H9 (cell line): ENCODE measurements at regions not wholly inside any gene's neighbourhood (a gene's known extent, or its start where the extent isn't known, plus 50 kb on each side); places are given as distances from the start of the nearest gene placed in this dataset.

Source experiments
- DNase-seq: peaks from one replicate; pipeline ENCODE4 v3.0.0-alpha.2; 2017
- H2AFZ ChIP-seq: one replicate; pipeline ENCODE4 v1.6.1; 2013; ENCODE audit warnings: mild to moderate bottlenecking, low read length, control low read depth, moderate library complexity
- H2AK5ac ChIP-seq: 2 replicates; pipeline ENCODE4 v1.6.1; 2013; ENCODE audit warnings: low read length, control low read depth, mixed read lengths; ENCODE audit not compliant: insufficient read length
- H2BK120ac ChIP-seq: one replicate; pipeline ENCODE4 v1.6.1; 2013; ENCODE audit warnings: low read depth, mild to moderate bottlenecking, low read length, control low read depth, inconsistent platforms; ENCODE audit not compliant: poor library complexity, severe bottlenecking
- H2BK12ac ChIP-seq: 2 replicates; pipeline ENCODE4 v1.6.1; 2013; ENCODE audit warnings: low read length, control low read depth, mixed read lengths, low read depth; ENCODE audit not compliant: insufficient read length
- H2BK15ac ChIP-seq: 2 replicates; pipeline ENCODE4 v1.6.1; 2013; ENCODE audit warnings: low read depth, low read length, control low read depth
- H2BK20ac ChIP-seq: one replicate; pipeline ENCODE4 v1.6.1; 2013; ENCODE audit warnings: low read depth, mild to moderate bottlenecking, low read length, control low read depth, inconsistent platforms; ENCODE audit not compliant: poor library complexity, severe bottlenecking
- H2BK5ac ChIP-seq: 2 replicates; pipeline ENCODE4 v1.6.1; 2013; ENCODE audit warnings: low read length, control low read depth, mixed read lengths; ENCODE audit not compliant: insufficient read length
- H3K14ac ChIP-seq: 2 replicates; pipeline ENCODE4 v1.6.1; 2013; ENCODE audit warnings: low read length, control low read depth; ENCODE audit not compliant: insufficient read depth
- H3K18ac ChIP-seq: 2 replicates; pipeline ENCODE4 v1.6.1; 2013; ENCODE audit warnings: low read depth, mild to moderate bottlenecking, mixed read lengths, low read length, control low read depth; ENCODE audit not compliant: insufficient read length
- H3K23ac ChIP-seq: 2 replicates; pipeline ENCODE4 v1.6.1; 2013; ENCODE audit warnings: low read length, control low read depth, mixed read lengths, low read depth; ENCODE audit not compliant: insufficient read length
- H3K23me2 ChIP-seq: 2 replicates; pipeline ENCODE4 v1.6.1; 2013; ENCODE audit warnings: low read depth, mild to moderate bottlenecking, mixed read lengths, low read length, control low read depth; ENCODE audit not compliant: insufficient read length, poor library complexity, severe bottlenecking
- H3K27ac ChIP-seq: 2 replicates; pipeline ENCODE4 v1.5.1; 2013; ENCODE audit warnings: low read length, control low read depth, mixed read lengths, low read depth; ENCODE audit not compliant: insufficient read length
- H3K27me3 ChIP-seq: 2 replicates; pipeline ENCODE4 v1.6.1; 2013; ENCODE audit warnings: low read length, control low read depth, inconsistent platforms; ENCODE audit not compliant: insufficient read depth
- H3K4ac ChIP-seq: 2 replicates; pipeline ENCODE4 v1.6.1; 2013; ENCODE audit warnings: low read depth, mild to moderate bottlenecking, control low read depth, inconsistent platforms, low read length, moderate library complexity
- H3K4me1 ChIP-seq: 2 replicates; pipeline ENCODE4 v1.6.1; 2013; ENCODE audit warnings: low read length, control low read depth, inconsistent platforms; ENCODE audit not compliant: insufficient read depth
- H3K4me2 ChIP-seq: 2 replicates; pipeline ENCODE4 v1.6.1; 2013; ENCODE audit warnings: low read length, control low read depth, mixed read lengths; ENCODE audit not compliant: insufficient read length, insufficient read depth
- H3K56ac ChIP-seq: 2 replicates; pipeline ENCODE4 v1.6.1; 2013; ENCODE audit warnings: low read depth, mild to moderate bottlenecking, mixed read lengths, low read length, control low read depth; ENCODE audit not compliant: insufficient read length
- H3K79me1 ChIP-seq: 2 replicates; pipeline ENCODE4 v1.6.1; 2013; ENCODE audit warnings: low read depth, mild to moderate bottlenecking, moderate library complexity, low read length, control low read depth, inconsistent platforms; ENCODE audit not compliant: insufficient read depth, poor library complexity, severe bottlenecking
- H3K79me2 ChIP-seq: 2 replicates; pipeline ENCODE4 v1.6.1; 2013; ENCODE audit warnings: low read length, control low read depth, inconsistent platforms; ENCODE audit not compliant: insufficient read depth
- H3K9ac ChIP-seq: 2 replicates; pipeline ENCODE4 v1.6.1; 2013; ENCODE audit warnings: low read length, control low read depth, mixed read lengths; ENCODE audit not compliant: insufficient read length; ENCODE audit errors: extremely low read depth
- H3K9me3 ChIP-seq: one replicate; pipeline ENCODE4 v1.6.1; 2013; ENCODE audit warnings: low read depth, low read length, inconsistent platforms; ENCODE audit not compliant: control insufficient read depth
- H3T11ph ChIP-seq: one replicate; pipeline ENCODE4 v1.6.1; 2013; ENCODE audit warnings: mild to moderate bottlenecking, low read length, control low read depth, inconsistent platforms
- H4K20me1 ChIP-seq: one replicate; pipeline ENCODE4 v1.6.1; 2013; ENCODE audit not compliant: control insufficient read depth, insufficient read length, insufficient read depth
- H4K5ac ChIP-seq: 2 replicates; pipeline ENCODE4 v1.6.1; 2013; ENCODE audit warnings: low read depth, mild to moderate bottlenecking, mixed read lengths, low read length, control low read depth; ENCODE audit not compliant: insufficient read length
- H4K8ac ChIP-seq: replicated peaks from 2 replicates; pipeline ENCODE4 v1.6.1; 2013; ENCODE audit warnings: low read length, control low read depth, mixed read lengths, low read depth; ENCODE audit not compliant: insufficient read length
- H4K91ac ChIP-seq: 2 replicates; pipeline ENCODE4 v1.6.1; 2013; ENCODE audit warnings: low read depth, mild to moderate bottlenecking, moderate library complexity, mixed read lengths, low read length, control low read depth; ENCODE audit not compliant: insufficient read length
- H3K27ac Mint-ChIP-seq, 3 experiments: 2 replicates in 2 of 3; 3 replicates in 1 of 3; pipeline ENCODE4 v1.8.0; 2020 to 2021; ENCODE audit warnings: mixed read lengths in 3 of 3, mild to moderate bottlenecking in 1 of 3, moderate library complexity in 1 of 3
- H3K27me3 Mint-ChIP-seq: 2 replicates; pipeline ENCODE4 v1.8.0; 2021; ENCODE audit warnings: low read depth, mild to moderate bottlenecking, moderate library complexity, mixed read lengths
- H3K36me3 Mint-ChIP-seq, 3 experiments: 2 replicates in 2 of 3; 3 replicates in 1 of 3; pipeline ENCODE4 v1.8.0; 2020 to 2021; ENCODE audit warnings: low read depth in 3 of 3, mixed read lengths in 3 of 3; ENCODE audit not compliant: insufficient read depth in 1 of 3
- H3K4me1 Mint-ChIP-seq, 2 experiments: 2 replicates each; pipeline ENCODE4 v1.8.0; 2020; ENCODE audit warnings: mixed read lengths in 2 of 2
- H3K4me3 Mint-ChIP-seq, 2 experiments: 2 replicates in 1 of 2; 3 replicates in 1 of 2; pipeline ENCODE4 v1.8.0; 2020 to 2021; ENCODE audit warnings: mild to moderate bottlenecking in 2 of 2, mixed read lengths in 2 of 2, moderate library complexity in 1 of 2
- H3K9me3 Mint-ChIP-seq, 2 experiments: 2 replicates in 1 of 2; 3 replicates in 1 of 2; pipeline ENCODE4 v1.8.0; 2020; ENCODE audit warnings: mild to moderate bottlenecking in 2 of 2, mixed read lengths in 2 of 2, moderate library complexity in 1 of 2
- CTCF ChIP-seq: fragments of 200-600 bp; sonication (generic); conservative IDR thresholded peaks from 3 replicates; pipeline ENCODE4 v1.8.0; 2021; ENCODE audit warnings: antibody characterized with exemption, mild to moderate bottlenecking
- WGBS: extraction: QIAGEN DNeasy Blood & Tissue Kit; methylation state at CpG from one replicate; pipeline ENCODE4 v1.1.7; 2013; ENCODE audit warnings: missing lambda C conversion rate, low lambda C conversion rate, mixed read lengths; ENCODE audit not compliant: insufficient read length; ENCODE audit errors: extremely low coverage; 5-methylcytosine and 5-hydroxymethylcytosine counted together

- Histone ChIP-seq H2BK12ac (no peak overlapping the region), H4K8ac (no peak overlapping the region), H3K79me2 (no peaks in the 10 kb centered on the region), H3K4me1 (no peaks in the 10 kb centered on the region), H4K5ac (no peak overlapping the region), H3K14ac (no peak overlapping the region), H2BK15ac (no peak overlapping the region), H3K4ac (no peak overlapping the region), H2BK20ac (no peak overlapping the region), H3K56ac (no peak overlapping the region), H3K9ac (no peak overlapping the region), H3K79me1 (no peaks in the 10 kb centered on the region), H2AFZ (no peak overlapping the region), H3T11ph (no peak overlapping the region), H3K18ac (no peak overlapping the region), H2AK5ac (no peak overlapping the region), H3K23ac (no peak overlapping the region), H2BK120ac (no peak overlapping the region), H3K4me2 (no peak overlapping the region), H3K27me3 (no peaks in the 10 kb centered on the region), H4K91ac (no peak overlapping the region), H4K20me1 (no peaks in the 10 kb centered on the region), H2BK5ac (no peak overlapping the region), H3K23me2 (no peaks in the 10 kb centered on the region), H3K27ac (no peak overlapping the region), H3K9me3 (no peaks in the 10 kb centered on the region)
- Mint-ChIP-seq H3K27me3 (no peaks in the 10 kb centered on the region), H3K9me3 (no peaks in the 10 kb centered on the region; a peak in 1 of 5 replicates), H3K4me1 (peaks cover 5% of the 10 kb centered on the region in 2 experiments), H3K27ac (no peak overlapping the region), H3K4me3 (no peak overlapping the region), H3K36me3 (no peaks in the 10 kb centered on the region)
- WGBS: no CpG with 5 or more reads among the region's 2 CpGs
- no peak for DNase-seq
- no peak for TF ChIP-seq CTCF
Observed at GRCh38 chr2:215606219-215606618, 170.4 kb upstream of the FN1 start.
